GM10248 (cell line): ENCODE measurements at regions not wholly inside any gene's neighbourhood (a gene's known extent, or its start where the extent isn't known, plus 50 kb on each side); places are given as distances from the start of the nearest gene placed in this dataset.

Experiments used
- CTCF ChIA-PET: fragments of 300-600 bp; sonication (Branson Sonifier 250); formaldehyde crosslinking; extraction: SDS; loops from one replicate; lab custom pipeline; 2021; ENCODE audit warnings: antibody characterized with exemption; lab: Yijun Ruan, JAX
- POLR2A ChIA-PET: fragments of 350-650 bp; sonication (Branson Sonifier 250); formaldehyde crosslinking; extraction: SDS; loops from one replicate; lab custom pipeline; 2020; ENCODE audit warnings: antibody characterized with exemption; lab: Yijun Ruan, JAX
- DNase-seq: peaks from one replicate; pipeline ENCODE4 v3.0.0; 2012; ENCODE audit errors: extremely low spot score
- TF ChIP-seq, protein P1 (sequence below): IDR thresholded peaks from 2 replicates; pipeline ENCODE4 v1.5.1; 2012; ENCODE audit warnings: mild to moderate bottlenecking, low read depth; ENCODE audit errors: extremely low read depth, missing control alignments, control extremely low read depth

DNA sequence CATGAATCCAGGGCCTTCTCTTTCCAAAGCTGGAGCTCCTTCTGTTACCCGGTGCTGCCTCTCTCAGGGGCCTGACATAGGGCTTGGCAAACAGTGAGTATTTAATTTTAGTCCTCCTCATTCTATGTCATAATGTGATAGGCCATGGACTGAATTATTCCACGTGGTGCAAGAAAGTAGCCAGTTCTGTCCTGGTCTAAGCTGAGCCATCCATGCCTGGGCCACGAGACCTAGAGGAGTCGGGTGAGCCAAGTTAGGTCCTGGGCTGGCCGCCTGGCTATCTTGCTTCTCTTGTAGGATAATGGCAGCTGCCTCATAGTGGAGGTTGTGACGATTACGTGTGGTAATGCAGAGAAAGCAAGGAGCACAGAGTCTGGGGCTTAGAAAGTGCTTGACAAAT, 170.6 kb downstream of the FAM43A start:
- no peak for DNase-seq
- ChIA-PET POLR2A (no interaction called here), CTCF (interaction anchor here (0.8 to 1.4 kb wide), 3 partner anchors 9 to 35 kb away, joined by 3 to 4 read pairs (median 3); no protein-coding TSS in a partner anchor)
- TF ChIP-seq, protein P1, sequence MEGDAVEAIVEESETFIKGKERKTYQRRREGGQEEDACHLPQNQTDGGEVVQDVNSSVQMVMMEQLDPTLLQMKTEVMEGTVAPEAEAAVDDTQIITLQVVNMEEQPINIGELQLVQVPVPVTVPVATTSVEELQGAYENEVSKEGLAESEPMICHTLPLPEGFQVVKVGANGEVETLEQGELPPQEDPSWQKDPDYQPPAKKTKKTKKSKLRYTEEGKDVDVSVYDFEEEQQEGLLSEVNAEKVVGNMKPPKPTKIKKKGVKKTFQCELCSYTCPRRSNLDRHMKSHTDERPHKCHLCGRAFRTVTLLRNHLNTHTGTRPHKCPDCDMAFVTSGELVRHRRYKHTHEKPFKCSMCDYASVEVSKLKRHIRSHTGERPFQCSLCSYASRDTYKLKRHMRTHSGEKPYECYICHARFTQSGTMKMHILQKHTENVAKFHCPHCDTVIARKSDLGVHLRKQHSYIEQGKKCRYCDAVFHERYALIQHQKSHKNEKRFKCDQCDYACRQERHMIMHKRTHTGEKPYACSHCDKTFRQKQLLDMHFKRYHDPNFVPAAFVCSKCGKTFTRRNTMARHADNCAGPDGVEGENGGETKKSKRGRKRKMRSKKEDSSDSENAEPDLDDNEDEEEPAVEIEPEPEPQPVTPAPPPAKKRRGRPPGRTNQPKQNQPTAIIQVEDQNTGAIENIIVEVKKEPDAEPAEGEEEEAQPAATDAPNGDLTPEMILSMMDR = no peak

DNA sequence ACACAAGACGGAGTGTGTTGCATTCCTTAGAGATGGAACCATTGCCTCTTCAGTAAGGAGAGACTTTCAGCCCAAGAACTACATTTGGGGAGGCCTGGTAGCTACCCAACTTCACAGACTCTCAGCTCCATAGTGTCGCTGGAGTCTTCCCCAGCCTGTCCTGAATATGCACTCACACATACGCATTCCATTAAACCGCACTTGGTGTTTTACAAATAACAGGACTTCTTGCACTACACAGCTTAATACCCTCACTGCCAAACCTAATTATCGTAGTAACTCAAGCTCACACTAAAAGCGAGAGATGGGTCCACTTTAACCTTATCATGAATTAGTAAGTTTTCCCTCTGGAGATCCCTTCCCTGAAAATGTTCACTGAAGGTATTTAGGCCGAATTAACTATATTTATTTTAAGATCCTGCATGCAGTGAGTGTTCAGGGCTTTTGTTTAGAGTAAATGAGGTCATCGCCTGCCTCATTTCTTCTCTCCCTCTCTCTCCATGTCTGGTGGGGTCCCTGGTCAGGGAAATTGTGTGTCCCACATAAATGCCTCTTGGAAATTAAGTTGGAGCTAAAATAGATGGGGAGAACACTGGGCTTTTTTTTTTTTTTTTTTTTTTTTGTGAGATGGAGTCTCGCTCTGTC, 171.9 kb downstream of the FAM43A start:
- CTCF ChIA-PET = interaction anchor here (0.9 to 1.0 kb wide), 2 partner anchors 10 to 84 kb away, joined by 3 read pairs; no protein-coding TSS in a partner anchor
- TF ChIP-seq, protein P1 = no peak
- no peak for DNase-seq
- POLR2A ChIA-PET = no interaction called here

DNA sequence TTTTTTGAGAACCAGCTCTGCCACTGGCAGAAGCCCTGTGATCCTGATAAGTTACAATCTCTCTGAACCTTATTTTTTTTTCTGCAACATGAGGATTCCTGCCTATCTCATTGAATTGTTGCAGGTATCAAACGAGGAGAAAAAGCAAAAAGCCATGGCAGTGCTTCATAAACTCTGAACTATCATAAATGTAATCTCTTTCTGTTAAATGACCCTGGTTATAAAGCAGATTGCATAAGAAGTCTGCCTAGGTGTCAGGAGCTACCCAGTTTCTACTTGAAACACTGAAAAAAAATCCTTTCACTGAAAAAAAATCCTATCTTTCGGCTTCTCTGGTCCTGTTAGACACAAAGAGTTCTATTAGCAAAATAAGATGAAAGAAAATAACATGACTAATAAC, 172.7 kb downstream of the FAM43A start:
- no peak for DNase-seq
- ChIA-PET CTCF (interaction anchor here (1.0 kb wide), 1 partner anchor 83 kb away, joined by 3 read pairs; no protein-coding TSS in a partner anchor), POLR2A (no interaction called here)
- TF ChIP-seq, protein P1 = no peak

DNA sequence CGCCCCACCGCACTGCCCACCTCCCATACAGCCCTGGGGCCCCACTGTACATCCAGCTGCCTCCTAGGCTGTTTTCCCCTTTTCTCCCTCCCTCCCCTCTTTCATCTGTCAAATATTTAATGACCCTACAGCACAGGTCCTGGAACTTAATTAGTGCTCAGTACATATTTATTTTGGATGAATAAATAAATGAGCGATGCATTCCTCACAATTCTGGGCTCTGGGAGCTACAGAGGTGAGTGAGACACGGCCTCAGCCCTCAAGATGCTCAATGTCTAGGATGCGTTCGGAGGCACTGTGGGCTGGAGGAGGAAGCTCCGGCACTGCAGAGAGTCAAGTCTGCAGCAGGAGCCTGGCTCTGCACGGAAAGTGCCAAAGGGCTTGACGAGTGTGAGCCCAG, 175.0 kb downstream of the FAM43A start:
- ChIA-PET POLR2A (no interaction called here), CTCF (no interaction called here)
- DNase-seq = no peak
- TF ChIP-seq, protein P1 = no peak

DNA sequence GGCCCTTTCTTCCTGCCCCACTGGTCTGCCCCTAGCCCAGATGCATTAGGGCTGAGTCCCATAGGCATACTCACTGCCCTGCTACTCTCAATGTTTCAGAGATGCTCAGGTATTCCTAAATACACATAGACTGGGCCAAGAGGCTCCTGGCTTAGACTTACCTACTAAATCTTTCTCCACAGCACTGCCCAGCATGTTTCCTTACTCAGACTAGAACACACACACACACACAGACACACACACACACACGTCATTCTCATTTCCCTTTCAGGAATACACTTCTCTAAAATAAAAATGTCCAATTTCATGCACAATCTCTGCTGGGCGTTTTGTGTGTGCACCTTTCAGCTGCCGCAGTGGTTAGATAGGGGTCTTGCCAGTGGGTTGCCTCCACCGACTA, 175.7 kb downstream of the FAM43A start:
- POLR2A ChIA-PET = no interaction called here
- CTCF ChIA-PET = interaction anchor here (1.5 kb wide), 1 partner anchor 12 kb away, joined by 3 read pairs; no protein-coding TSS in a partner anchor
- DNase-seq = no peak
- TF ChIP-seq, protein P1 = no peak

DNA sequence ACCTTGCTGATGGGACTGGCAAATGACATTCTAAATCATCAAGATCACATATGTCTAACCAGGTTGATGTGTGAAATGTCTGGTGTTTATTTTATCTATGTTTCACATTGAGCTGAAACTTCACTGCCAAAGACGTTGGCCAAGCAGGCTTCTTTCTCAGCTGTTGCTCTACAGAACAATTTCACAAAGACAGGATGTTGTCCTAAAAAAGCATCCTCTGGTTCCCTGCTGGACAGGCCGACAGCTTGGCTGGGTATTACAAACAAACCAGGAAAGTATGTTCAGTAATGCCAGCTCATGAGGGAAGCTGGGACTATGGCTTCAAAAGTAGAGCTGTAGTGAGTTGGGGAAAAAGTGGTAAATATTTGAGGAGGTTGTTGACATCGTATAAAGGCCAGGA, 179.4 kb downstream of the FAM43A start:
- TF ChIP-seq, protein P1 = no peak
- CTCF ChIA-PET = interaction anchor here (1.3 to 2.8 kb wide), 3 partner anchors 9 to 13 kb away, joined by 3 to 8 read pairs (median 4); no protein-coding TSS in a partner anchor

More for the DNA sequence above, 179.4 kb downstream of the FAM43A start:
- DNase-seq = no peak
- POLR2A ChIA-PET = no interaction called here
